H9 (cell line): ENCODE measurements at regions not wholly inside any gene's neighbourhood (a gene's known extent, or its start where the extent isn't known, plus 50 kb on each side); places are given as distances from the start of the nearest gene placed in this dataset.

Source experiments
- DNase-seq: peaks from one replicate; pipeline ENCODE4 v3.0.0-alpha.2; 2017
- H2AFZ ChIP-seq: one replicate; pipeline ENCODE4 v1.6.1; 2013; ENCODE audit warnings: mild to moderate bottlenecking, low read length, control low read depth, moderate library complexity
- H2AK5ac ChIP-seq: 2 replicates; pipeline ENCODE4 v1.6.1; 2013; ENCODE audit warnings: low read length, control low read depth, mixed read lengths; ENCODE audit not compliant: insufficient read length
- H2BK120ac ChIP-seq: one replicate; pipeline ENCODE4 v1.6.1; 2013; ENCODE audit warnings: low read depth, mild to moderate bottlenecking, low read length, control low read depth, inconsistent platforms; ENCODE audit not compliant: poor library complexity, severe bottlenecking
- H2BK12ac ChIP-seq: 2 replicates; pipeline ENCODE4 v1.6.1; 2013; ENCODE audit warnings: low read length, control low read depth, mixed read lengths, low read depth; ENCODE audit not compliant: insufficient read length
- H2BK15ac ChIP-seq: 2 replicates; pipeline ENCODE4 v1.6.1; 2013; ENCODE audit warnings: low read depth, low read length, control low read depth
- H2BK20ac ChIP-seq: one replicate; pipeline ENCODE4 v1.6.1; 2013; ENCODE audit warnings: low read depth, mild to moderate bottlenecking, low read length, control low read depth, inconsistent platforms; ENCODE audit not compliant: poor library complexity, severe bottlenecking
- H2BK5ac ChIP-seq: 2 replicates; pipeline ENCODE4 v1.6.1; 2013; ENCODE audit warnings: low read length, control low read depth, mixed read lengths; ENCODE audit not compliant: insufficient read length
- H3K14ac ChIP-seq: 2 replicates; pipeline ENCODE4 v1.6.1; 2013; ENCODE audit warnings: low read length, control low read depth; ENCODE audit not compliant: insufficient read depth
- H3K18ac ChIP-seq: 2 replicates; pipeline ENCODE4 v1.6.1; 2013; ENCODE audit warnings: low read depth, mild to moderate bottlenecking, mixed read lengths, low read length, control low read depth; ENCODE audit not compliant: insufficient read length
- H3K23ac ChIP-seq: 2 replicates; pipeline ENCODE4 v1.6.1; 2013; ENCODE audit warnings: low read length, control low read depth, mixed read lengths, low read depth; ENCODE audit not compliant: insufficient read length
- H3K23me2 ChIP-seq: 2 replicates; pipeline ENCODE4 v1.6.1; 2013; ENCODE audit warnings: low read depth, mild to moderate bottlenecking, mixed read lengths, low read length, control low read depth; ENCODE audit not compliant: insufficient read length, poor library complexity, severe bottlenecking
- H3K27ac ChIP-seq: 2 replicates; pipeline ENCODE4 v1.5.1; 2013; ENCODE audit warnings: low read length, control low read depth, mixed read lengths, low read depth; ENCODE audit not compliant: insufficient read length
- H3K27me3 ChIP-seq: 2 replicates; pipeline ENCODE4 v1.6.1; 2013; ENCODE audit warnings: low read length, control low read depth, inconsistent platforms; ENCODE audit not compliant: insufficient read depth
- H3K4ac ChIP-seq: 2 replicates; pipeline ENCODE4 v1.6.1; 2013; ENCODE audit warnings: low read depth, mild to moderate bottlenecking, control low read depth, inconsistent platforms, low read length, moderate library complexity
- H3K4me1 ChIP-seq: 2 replicates; pipeline ENCODE4 v1.6.1; 2013; ENCODE audit warnings: low read length, control low read depth, inconsistent platforms; ENCODE audit not compliant: insufficient read depth
- H3K4me2 ChIP-seq: 2 replicates; pipeline ENCODE4 v1.6.1; 2013; ENCODE audit warnings: low read length, control low read depth, mixed read lengths; ENCODE audit not compliant: insufficient read length, insufficient read depth
- H3K56ac ChIP-seq: 2 replicates; pipeline ENCODE4 v1.6.1; 2013; ENCODE audit warnings: low read depth, mild to moderate bottlenecking, mixed read lengths, low read length, control low read depth; ENCODE audit not compliant: insufficient read length
- H3K79me1 ChIP-seq: 2 replicates; pipeline ENCODE4 v1.6.1; 2013; ENCODE audit warnings: low read depth, mild to moderate bottlenecking, moderate library complexity, low read length, control low read depth, inconsistent platforms; ENCODE audit not compliant: insufficient read depth, poor library complexity, severe bottlenecking
- H3K79me2 ChIP-seq: 2 replicates; pipeline ENCODE4 v1.6.1; 2013; ENCODE audit warnings: low read length, control low read depth, inconsistent platforms; ENCODE audit not compliant: insufficient read depth
- H3K9ac ChIP-seq: 2 replicates; pipeline ENCODE4 v1.6.1; 2013; ENCODE audit warnings: low read length, control low read depth, mixed read lengths; ENCODE audit not compliant: insufficient read length; ENCODE audit errors: extremely low read depth
- H3K9me3 ChIP-seq: one replicate; pipeline ENCODE4 v1.6.1; 2013; ENCODE audit warnings: low read depth, low read length, inconsistent platforms; ENCODE audit not compliant: control insufficient read depth
- H3T11ph ChIP-seq: one replicate; pipeline ENCODE4 v1.6.1; 2013; ENCODE audit warnings: mild to moderate bottlenecking, low read length, control low read depth, inconsistent platforms
- H4K20me1 ChIP-seq: one replicate; pipeline ENCODE4 v1.6.1; 2013; ENCODE audit not compliant: control insufficient read depth, insufficient read length, insufficient read depth
- H4K5ac ChIP-seq: 2 replicates; pipeline ENCODE4 v1.6.1; 2013; ENCODE audit warnings: low read depth, mild to moderate bottlenecking, mixed read lengths, low read length, control low read depth; ENCODE audit not compliant: insufficient read length
- H4K8ac ChIP-seq: replicated peaks from 2 replicates; pipeline ENCODE4 v1.6.1; 2013; ENCODE audit warnings: low read length, control low read depth, mixed read lengths, low read depth; ENCODE audit not compliant: insufficient read length
- H4K91ac ChIP-seq: 2 replicates; pipeline ENCODE4 v1.6.1; 2013; ENCODE audit warnings: low read depth, mild to moderate bottlenecking, moderate library complexity, mixed read lengths, low read length, control low read depth; ENCODE audit not compliant: insufficient read length
- H3K27ac Mint-ChIP-seq, 3 experiments: 2 replicates in 2 of 3; 3 replicates in 1 of 3; pipeline ENCODE4 v1.8.0; 2020 to 2021; ENCODE audit warnings: mixed read lengths in 3 of 3, mild to moderate bottlenecking in 1 of 3, moderate library complexity in 1 of 3
- H3K27me3 Mint-ChIP-seq: 2 replicates; pipeline ENCODE4 v1.8.0; 2021; ENCODE audit warnings: low read depth, mild to moderate bottlenecking, moderate library complexity, mixed read lengths
- H3K36me3 Mint-ChIP-seq, 3 experiments: 2 replicates in 2 of 3; 3 replicates in 1 of 3; pipeline ENCODE4 v1.8.0; 2020 to 2021; ENCODE audit warnings: low read depth in 3 of 3, mixed read lengths in 3 of 3; ENCODE audit not compliant: insufficient read depth in 1 of 3
- H3K4me1 Mint-ChIP-seq, 2 experiments: 2 replicates each; pipeline ENCODE4 v1.8.0; 2020; ENCODE audit warnings: mixed read lengths in 2 of 2
- H3K4me3 Mint-ChIP-seq, 2 experiments: 2 replicates in 1 of 2; 3 replicates in 1 of 2; pipeline ENCODE4 v1.8.0; 2020 to 2021; ENCODE audit warnings: mild to moderate bottlenecking in 2 of 2, mixed read lengths in 2 of 2, moderate library complexity in 1 of 2
- H3K9me3 Mint-ChIP-seq, 2 experiments: 2 replicates in 1 of 2; 3 replicates in 1 of 2; pipeline ENCODE4 v1.8.0; 2020; ENCODE audit warnings: mild to moderate bottlenecking in 2 of 2, mixed read lengths in 2 of 2, moderate library complexity in 1 of 2
- CTCF ChIP-seq: fragments of 200-600 bp; sonication (generic); conservative IDR thresholded peaks from 3 replicates; pipeline ENCODE4 v1.8.0; 2021; ENCODE audit warnings: antibody characterized with exemption, mild to moderate bottlenecking
- WGBS: extraction: QIAGEN DNeasy Blood & Tissue Kit; methylation state at CpG from one replicate; pipeline ENCODE4 v1.1.7; 2013; ENCODE audit warnings: missing lambda C conversion rate, low lambda C conversion rate, mixed read lengths; ENCODE audit not compliant: insufficient read length; ENCODE audit errors: extremely low coverage; 5-methylcytosine and 5-hydroxymethylcytosine counted together

GRCh38 chr5:57680686-57681085 is 198.1 kb upstream of the ACTBL2 start:
- no CpG with 5 or more reads among the region's 1 CpG for WGBS
- Mint-ChIP-seq H3K27ac (no peak overlapping the region), H3K4me3 (no peak overlapping the region), H3K9me3 (no peaks in the 10 kb centered on the region), H3K4me1 (peaks cover 2 to 11% of the 10 kb centered on the region in 2 experiments; a peak in 2 of 4 replicates), H3K36me3 (no peaks in the 10 kb centered on the region), H3K27me3 (no peaks in the 10 kb centered on the region)
- H3K9me3 ChIP-seq, result no peaks in the 10 kb centered on the region
- H3K14ac ChIP-seq, result no peak overlapping the region
- H3K9ac ChIP-seq, result no peak overlapping the region
- H3K27me3 ChIP-seq, result no peaks in the 10 kb centered on the region
- H3K18ac ChIP-seq, result no peak overlapping the region
- H3K79me1 ChIP-seq, result no peaks in the 10 kb centered on the region
- H4K91ac ChIP-seq, result no peak overlapping the region
- no peak overlapping the region for H2BK120ac ChIP-seq
- H3K27ac ChIP-seq, result no peak overlapping the region
- no peak for TF ChIP-seq CTCF
- no peak overlapping the region for H4K5ac ChIP-seq
- no peak overlapping the region for H3K56ac ChIP-seq
- H2BK20ac ChIP-seq, result no peak overlapping the region
- H3K79me2 ChIP-seq, result no peaks in the 10 kb centered on the region
- no peak overlapping the region for H3K4me2 ChIP-seq
- no peak overlapping the region for H3K23ac ChIP-seq
- H2AFZ ChIP-seq, result no peak overlapping the region
- no peak overlapping the region for H3T11ph ChIP-seq
- H2BK12ac ChIP-seq, result no peak overlapping the region
- H3K4me1 ChIP-seq, result no peaks in the 10 kb centered on the region
- H4K20me1 ChIP-seq, result no peaks in the 10 kb centered on the region
- no peak overlapping the region for H2BK15ac ChIP-seq
- H2AK5ac ChIP-seq, result no peak overlapping the region
- no peak overlapping the region for H2BK5ac ChIP-seq
- no peak overlapping the region for H3K4ac ChIP-seq
- DNase-seq, result no peak
- H3K23me2 ChIP-seq, result no peaks in the 10 kb centered on the region
- H4K8ac ChIP-seq, result no peak overlapping the region
